ENCODE measurements at regions not wholly inside any gene's neighbourhood (a gene's known extent, or its start where the extent isn't known, plus 50 kb on each side); places are given as distances from the start of the nearest gene placed in this dataset.
"Not testable (repeated sequence)": the region's sequence is repeated elsewhere in the genome, so short reads cannot be mapped to it uniquely, and the experiment has no call there.

DNA sequence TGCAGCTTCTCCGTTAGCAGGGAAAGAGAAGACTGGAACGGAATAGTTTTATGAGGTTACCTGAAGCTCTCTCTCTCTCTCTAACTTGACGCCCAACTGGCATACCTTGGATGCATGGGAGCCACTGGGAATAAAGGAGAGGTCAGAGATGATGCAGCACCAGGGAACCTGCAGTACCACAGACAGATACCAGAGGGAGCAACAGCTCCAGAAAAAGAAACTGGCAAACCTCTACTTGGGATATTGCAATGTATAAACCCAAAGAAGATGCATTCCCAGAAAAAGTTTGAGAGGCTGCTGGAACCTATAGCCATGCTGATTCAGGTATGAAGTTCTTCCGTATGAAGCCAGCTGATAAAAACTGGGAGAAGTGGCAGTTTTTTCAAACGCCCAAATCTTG is 2976.1 kb upstream of the TEKT4 start:
- TF ChIP-seq CTCF (IDR thresholded peaks at IDR 0.05; ENCODE audit: low read depth, low read length, missing control alignments), result peak; percentile 31
- DNase-seq (ENCODE audit: low read depth), result not testable (repeated sequence)

DNA sequence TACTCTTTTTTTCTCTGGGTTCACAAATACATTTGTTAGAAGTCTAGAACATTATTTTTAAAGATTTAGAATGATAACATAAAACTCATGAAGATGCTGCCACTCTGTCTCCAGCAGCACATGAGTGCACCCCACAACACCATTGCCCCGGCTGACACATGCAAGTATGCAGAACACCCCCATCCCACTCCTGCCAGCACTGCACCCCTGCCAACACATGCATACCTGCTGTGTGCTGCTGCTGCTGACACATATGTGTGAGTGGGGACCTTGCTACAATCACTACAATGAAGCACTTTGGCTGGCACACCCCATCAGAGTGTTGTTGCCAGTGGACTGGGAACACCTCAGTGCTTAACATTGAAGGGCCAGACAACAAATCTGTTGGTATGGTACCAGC is 2953.6 kb upstream of the TEKT4 start:
- H3K4me3 ChIP-seq (ENCODE audit: low read depth, low read length); DNase-seq (ENCODE audit: low read depth): not testable (repeated sequence)

More for the DNA sequence above, 2976.1 kb upstream of the TEKT4 start:
- H3K4me3 ChIP-seq (ENCODE audit: low read depth, low read length), result not testable (repeated sequence)

Measured in GM12864 (cell line).